ENCODE measurements at regions not wholly inside any gene's neighbourhood (a gene's known extent, or its start where the extent isn't known, plus 50 kb on each side); places are given as distances from the start of the nearest gene placed in this dataset.

DNA sequence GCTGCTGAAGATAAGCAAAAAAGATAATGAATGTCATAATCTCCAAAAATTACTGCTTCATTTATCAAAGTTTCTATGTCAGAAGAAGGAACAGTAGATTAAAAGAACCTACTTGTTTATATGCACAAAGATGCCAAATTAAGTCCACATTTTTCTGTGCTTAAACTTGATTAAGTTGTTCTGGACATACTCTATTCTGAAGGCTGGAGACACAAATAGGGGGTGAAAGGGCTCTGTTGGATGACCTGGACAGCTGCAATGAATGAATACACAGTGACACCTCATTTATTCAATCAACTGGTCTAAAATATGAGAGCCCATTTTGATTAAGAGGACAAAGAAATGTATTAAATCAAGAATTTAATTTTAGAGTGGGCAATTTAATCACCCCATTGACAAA, 276.3 kb upstream of the PCDH9 start:
- Histone ChIP-seq H3K27ac (no peak overlapping the region), H3K36me3 (ENCODE audit: insufficient read depth) (no peaks in the 10 kb centered on the region), H3K4me1 (ENCODE audit: low read depth, poor library complexity, severe bottlenecking) (no peaks in the 10 kb centered on the region), H3K4me2 (no peak overlapping the region), H4K20me1 (ENCODE audit: insufficient read depth) (no peaks in the 10 kb centered on the region), H2AFZ (ENCODE audit: low read depth) (no peak overlapping the region), H3K79me2 (ENCODE audit: insufficient read depth, low read depth) (no peaks in the 10 kb centered on the region), H3K9ac (no peak overlapping the region), H3K4me3 (IDR thresholded peaks at IDR 0.05; ENCODE audit: insufficient read depth, low read depth, low read length) (no peak overlapping the region), H3K27me3 (ENCODE audit: insufficient read depth, low read depth) (no peaks in the 10 kb centered on the region)
- TF ChIP-seq, protein P1, sequence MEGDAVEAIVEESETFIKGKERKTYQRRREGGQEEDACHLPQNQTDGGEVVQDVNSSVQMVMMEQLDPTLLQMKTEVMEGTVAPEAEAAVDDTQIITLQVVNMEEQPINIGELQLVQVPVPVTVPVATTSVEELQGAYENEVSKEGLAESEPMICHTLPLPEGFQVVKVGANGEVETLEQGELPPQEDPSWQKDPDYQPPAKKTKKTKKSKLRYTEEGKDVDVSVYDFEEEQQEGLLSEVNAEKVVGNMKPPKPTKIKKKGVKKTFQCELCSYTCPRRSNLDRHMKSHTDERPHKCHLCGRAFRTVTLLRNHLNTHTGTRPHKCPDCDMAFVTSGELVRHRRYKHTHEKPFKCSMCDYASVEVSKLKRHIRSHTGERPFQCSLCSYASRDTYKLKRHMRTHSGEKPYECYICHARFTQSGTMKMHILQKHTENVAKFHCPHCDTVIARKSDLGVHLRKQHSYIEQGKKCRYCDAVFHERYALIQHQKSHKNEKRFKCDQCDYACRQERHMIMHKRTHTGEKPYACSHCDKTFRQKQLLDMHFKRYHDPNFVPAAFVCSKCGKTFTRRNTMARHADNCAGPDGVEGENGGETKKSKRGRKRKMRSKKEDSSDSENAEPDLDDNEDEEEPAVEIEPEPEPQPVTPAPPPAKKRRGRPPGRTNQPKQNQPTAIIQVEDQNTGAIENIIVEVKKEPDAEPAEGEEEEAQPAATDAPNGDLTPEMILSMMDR (conservative IDR thresholded peaks at IDR 0.05; ENCODE audit: low read depth, low read length): no peak

DNA sequence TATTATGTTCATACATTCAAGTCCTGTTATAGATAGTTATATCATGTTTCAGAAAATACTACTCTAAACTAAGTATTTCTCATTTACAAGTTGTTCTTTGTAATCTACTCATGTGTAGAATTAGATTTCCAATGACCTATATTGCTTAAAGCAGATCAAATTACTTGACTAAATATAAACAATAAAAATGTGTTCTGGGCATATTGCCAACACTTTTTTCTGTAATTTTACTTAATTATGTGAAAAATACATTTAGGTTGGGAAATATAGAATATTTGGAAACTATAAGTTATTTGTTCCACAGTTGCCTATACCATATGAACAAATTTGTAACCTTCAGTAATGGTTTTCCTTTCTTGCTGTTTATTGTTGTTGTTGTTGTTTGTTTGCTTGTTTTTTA, 275.2 kb upstream of the PCDH9 start:
- Histone ChIP-seq H3K27me3 (ENCODE audit: insufficient read depth, low read depth) (no peaks in the 10 kb centered on the region), H2AFZ (ENCODE audit: low read depth) (no peak overlapping the region), H3K79me2 (ENCODE audit: insufficient read depth, low read depth) (no peaks in the 10 kb centered on the region), H3K4me3 (IDR thresholded peaks at IDR 0.05; ENCODE audit: insufficient read depth, low read depth, low read length) (no peak overlapping the region), H4K20me1 (ENCODE audit: insufficient read depth) (no peaks in the 10 kb centered on the region), H3K36me3 (ENCODE audit: insufficient read depth) (no peaks in the 10 kb centered on the region), H3K4me1 (ENCODE audit: low read depth, poor library complexity, severe bottlenecking) (no peaks in the 10 kb centered on the region), H3K4me2 (no peak overlapping the region), H3K27ac (no peak overlapping the region), H3K9ac (no peak overlapping the region)
- TF ChIP-seq, protein P1 (conservative IDR thresholded peaks at IDR 0.05; ENCODE audit: low read depth, low read length): no peak

DNA sequence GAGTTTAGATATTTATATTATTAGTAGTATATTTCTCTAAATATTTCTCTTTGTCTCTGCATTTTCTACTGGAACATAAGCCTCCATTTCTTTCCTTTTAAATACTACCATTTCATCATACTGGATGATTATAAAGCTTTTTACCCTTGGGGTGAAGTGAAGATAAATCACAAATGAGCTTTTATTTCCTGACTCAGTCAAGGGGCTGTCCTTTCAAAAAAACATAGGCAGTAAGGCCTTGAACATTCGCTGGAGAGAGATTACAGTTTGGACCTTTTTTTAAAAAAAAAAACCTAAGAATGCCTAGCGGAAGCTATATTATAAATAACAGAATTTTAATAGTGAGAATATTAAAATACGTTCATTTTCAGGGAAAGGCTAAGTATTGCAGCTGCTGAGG, 268.8 kb upstream of the PCDH9 start:
- H3K4me1 ChIP-seq (ENCODE audit: low read depth, poor library complexity, severe bottlenecking): no peaks in the 10 kb centered on the region
- TF ChIP-seq, protein P1 (conservative IDR thresholded peaks at IDR 0.05; ENCODE audit: low read depth, low read length): no peak
- no peaks in the 10 kb centered on the region for H3K79me2 ChIP-seq (ENCODE audit: insufficient read depth, low read depth)
- no peak overlapping the region for H3K4me2 ChIP-seq
- H3K36me3 ChIP-seq (ENCODE audit: insufficient read depth): no peaks in the 10 kb centered on the region
- no peak overlapping the region for H2AFZ ChIP-seq (ENCODE audit: low read depth)
- H3K4me3 ChIP-seq (IDR thresholded peaks at IDR 0.05; ENCODE audit: insufficient read depth, low read depth, low read length): no peak overlapping the region
- no peaks in the 10 kb centered on the region for H3K27me3 ChIP-seq (ENCODE audit: insufficient read depth, low read depth)
- H3K9ac ChIP-seq: no peak overlapping the region
- no peaks in the 10 kb centered on the region for H4K20me1 ChIP-seq (ENCODE audit: insufficient read depth)
- H3K27ac ChIP-seq: no peak overlapping the region

DNA sequence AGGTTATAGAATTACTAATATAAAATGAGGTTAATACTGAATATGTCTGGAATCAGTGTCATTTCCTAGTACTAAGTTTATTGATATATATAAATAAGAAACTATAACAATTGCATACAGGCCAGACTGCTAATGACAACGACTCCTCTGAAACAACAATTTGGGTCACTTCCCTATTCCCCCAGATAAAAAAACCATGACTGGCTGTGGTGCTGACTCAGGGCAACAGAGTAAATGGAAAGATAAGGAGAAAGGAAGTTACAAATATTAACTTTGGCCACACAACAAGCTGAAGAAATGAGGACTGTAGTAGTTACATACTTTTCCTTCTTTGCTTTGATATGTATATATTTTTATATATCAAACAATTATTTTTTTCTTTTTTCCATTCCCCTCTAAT, 263.7 kb upstream of the PCDH9 start:
- no peaks in the 10 kb centered on the region for H3K27me3 ChIP-seq (ENCODE audit: insufficient read depth, low read depth)
- H3K9ac ChIP-seq: no peak overlapping the region
- H3K4me1 ChIP-seq (ENCODE audit: low read depth, poor library complexity, severe bottlenecking): no peaks in the 10 kb centered on the region
- H2AFZ ChIP-seq (ENCODE audit: low read depth): no peak overlapping the region
- TF ChIP-seq, protein P1 (conservative IDR thresholded peaks at IDR 0.05; ENCODE audit: low read depth, low read length): no peak
- no peaks in the 10 kb centered on the region for H4K20me1 ChIP-seq (ENCODE audit: insufficient read depth)
- no peak overlapping the region for H3K4me2 ChIP-seq
- H3K27ac ChIP-seq: no peak overlapping the region
- H3K4me3 ChIP-seq (IDR thresholded peaks at IDR 0.05; ENCODE audit: insufficient read depth, low read depth, low read length): no peak overlapping the region
- no peaks in the 10 kb centered on the region for H3K36me3 ChIP-seq (ENCODE audit: insufficient read depth)
- H3K79me2 ChIP-seq (ENCODE audit: insufficient read depth, low read depth): no peaks in the 10 kb centered on the region

DNA sequence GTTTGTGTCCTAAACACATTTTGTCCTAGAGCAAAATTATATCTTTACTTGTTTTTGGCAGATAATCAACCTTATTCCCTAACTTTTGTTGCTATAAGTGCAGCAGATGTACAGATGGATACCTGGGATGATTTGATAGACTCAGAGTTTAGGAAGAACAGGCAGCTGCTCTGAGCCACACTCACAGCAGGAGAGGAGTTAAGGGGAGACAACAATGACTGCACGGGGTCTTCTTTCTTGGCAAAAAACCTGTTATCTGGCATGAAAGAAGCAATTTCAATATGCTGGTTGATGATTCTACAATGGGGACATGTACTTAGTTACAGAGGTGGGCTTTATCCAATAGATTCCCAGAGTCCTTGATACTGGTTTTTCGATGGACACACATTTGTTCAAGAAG, 258.9 kb upstream of the PCDH9 start:
- Histone ChIP-seq H3K4me3 (IDR thresholded peaks at IDR 0.05; ENCODE audit: insufficient read depth, low read depth, low read length) (no peak overlapping the region), H2AFZ (ENCODE audit: low read depth) (no peak overlapping the region)
- TF ChIP-seq, protein P1 (conservative IDR thresholded peaks at IDR 0.05; ENCODE audit: low read depth, low read length): no peak

More for the DNA sequence above, 258.9 kb upstream of the PCDH9 start:
- no peaks in the 10 kb centered on the region for H3K79me2 ChIP-seq (ENCODE audit: insufficient read depth, low read depth)
- no peaks in the 10 kb centered on the region for H3K27me3 ChIP-seq (ENCODE audit: insufficient read depth, low read depth)
- H4K20me1 ChIP-seq (ENCODE audit: insufficient read depth): no peaks in the 10 kb centered on the region
- H3K4me1 ChIP-seq (ENCODE audit: low read depth, poor library complexity, severe bottlenecking): no peaks in the 10 kb centered on the region
- no peak overlapping the region for H3K9ac ChIP-seq
- no peak overlapping the region for H3K4me2 ChIP-seq
- H3K36me3 ChIP-seq (ENCODE audit: insufficient read depth): no peaks in the 10 kb centered on the region
- no peak overlapping the region for H3K27ac ChIP-seq
